Neural cell (in vitro differentiated cells): ENCODE measurements at regions not wholly inside any gene's neighbourhood (a gene's known extent, or its start where the extent isn't known, plus 50 kb on each side); places are given as distances from the start of the nearest gene placed in this dataset.

Experiments
- CTCF ChIP-seq: fragments of 450-650 bp; IDR thresholded peaks from 2 replicates; pipeline ENCODE4 v1.5.1; 2014; ENCODE audit warnings: antibody characterized with exemption, mild to moderate bottlenecking, moderate library complexity; ENCODE audit not compliant: poor library complexity, severe bottlenecking
- EZH2 ChIP-seq: fragments of 200-600, 300-800 bp; shearing (Covaris generic), sonication (generic); IDR thresholded peaks from 2 replicates; pipeline ENCODE4 v1.6.1; 2014; ENCODE audit warnings: antibody characterized with exemption, low read length, borderline replicate concordance, mild to moderate bottlenecking; ENCODE audit not compliant: insufficient read depth, poor library complexity, severe bottlenecking
- MXI1 ChIP-seq: fragments of 450-650 bp; conservative IDR thresholded peaks from 2 replicates; pipeline ENCODE4 v1.6.1; 2014; ENCODE audit warnings: antibody characterized with exemption, mild to moderate bottlenecking; ENCODE audit not compliant: poor library complexity, severe bottlenecking
- REST ChIP-seq: IDR thresholded peaks from 2 replicates; pipeline ENCODE4 v1.6.1; 2012; ENCODE audit warnings: borderline replicate concordance
- TAF1 ChIP-seq: IDR thresholded peaks from 2 replicates; pipeline ENCODE4 v1.6.1; 2012; ENCODE audit warnings: low read depth

GRCh38 chr13:26480246-26480855 lies 77.1 kb upstream of the WASF3 start:
- TF ChIP-seq CTCF (no peak), EZH2 (no peak), TAF1 (no peak), REST (no peak), MXI1 (no peak)
